AG09319 (cell line): ENCODE measurements at regions not wholly inside any gene's neighbourhood (a gene's known extent, or its start where the extent isn't known, plus 50 kb on each side); places are given as distances from the start of the nearest gene placed in this dataset.
A peak's percentile ranks its signal among the peaks of the same experiment; 100 is the strongest.

ENCODE experiments used
- DNase-seq: peaks from one replicate; pipeline ENCODE4 v3.0.0-alpha.2; 2010; ENCODE audit warnings: low read depth; ENCODE audit errors: extremely low read depth
- TF ChIP-seq, protein P1 (sequence below): IDR thresholded peaks from 2 replicates; pipeline ENCODE4 v1.5.1; 2011; ENCODE audit warnings: low read depth, mild to moderate bottlenecking, inconsistent platforms, low read length, moderate library complexity

DNA sequence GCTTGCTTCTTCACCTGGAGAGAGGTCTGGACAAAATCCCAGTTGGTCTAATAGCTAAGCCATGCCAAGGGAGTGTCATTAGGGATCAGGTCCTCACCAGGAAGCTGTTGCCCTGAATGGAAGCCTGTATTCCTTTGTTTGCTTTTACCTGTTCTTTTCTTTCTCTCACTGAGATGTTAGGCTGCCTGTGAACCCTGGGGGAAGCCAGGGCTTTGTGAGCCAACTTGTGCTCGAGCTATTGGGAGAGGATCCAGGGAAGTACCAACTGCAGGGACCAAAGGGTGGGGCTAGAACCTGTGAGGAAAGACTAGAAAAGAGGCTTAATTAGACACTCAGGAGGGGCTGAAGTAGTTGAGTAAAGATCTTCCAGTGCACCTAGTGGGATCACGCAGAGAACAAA is 451.2 kb upstream of the TLE4 start:
- no peak for DNase-seq

GRCh38 chr9:79120941-79121340 is 450.8 kb upstream of the TLE4 start:
- no peak for DNase-seq
- TF ChIP-seq, protein P1, sequence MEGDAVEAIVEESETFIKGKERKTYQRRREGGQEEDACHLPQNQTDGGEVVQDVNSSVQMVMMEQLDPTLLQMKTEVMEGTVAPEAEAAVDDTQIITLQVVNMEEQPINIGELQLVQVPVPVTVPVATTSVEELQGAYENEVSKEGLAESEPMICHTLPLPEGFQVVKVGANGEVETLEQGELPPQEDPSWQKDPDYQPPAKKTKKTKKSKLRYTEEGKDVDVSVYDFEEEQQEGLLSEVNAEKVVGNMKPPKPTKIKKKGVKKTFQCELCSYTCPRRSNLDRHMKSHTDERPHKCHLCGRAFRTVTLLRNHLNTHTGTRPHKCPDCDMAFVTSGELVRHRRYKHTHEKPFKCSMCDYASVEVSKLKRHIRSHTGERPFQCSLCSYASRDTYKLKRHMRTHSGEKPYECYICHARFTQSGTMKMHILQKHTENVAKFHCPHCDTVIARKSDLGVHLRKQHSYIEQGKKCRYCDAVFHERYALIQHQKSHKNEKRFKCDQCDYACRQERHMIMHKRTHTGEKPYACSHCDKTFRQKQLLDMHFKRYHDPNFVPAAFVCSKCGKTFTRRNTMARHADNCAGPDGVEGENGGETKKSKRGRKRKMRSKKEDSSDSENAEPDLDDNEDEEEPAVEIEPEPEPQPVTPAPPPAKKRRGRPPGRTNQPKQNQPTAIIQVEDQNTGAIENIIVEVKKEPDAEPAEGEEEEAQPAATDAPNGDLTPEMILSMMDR, result no peak

More for the DNA sequence above, 451.2 kb upstream of the TLE4 start:
- TF ChIP-seq, protein P1, result no peak

- no peak for DNase-seq
- TF ChIP-seq, protein P1, result no peak
Measured at GRCh38 chr9:79123415-79123814, 448.4 kb upstream of the TLE4 start.

DNA sequence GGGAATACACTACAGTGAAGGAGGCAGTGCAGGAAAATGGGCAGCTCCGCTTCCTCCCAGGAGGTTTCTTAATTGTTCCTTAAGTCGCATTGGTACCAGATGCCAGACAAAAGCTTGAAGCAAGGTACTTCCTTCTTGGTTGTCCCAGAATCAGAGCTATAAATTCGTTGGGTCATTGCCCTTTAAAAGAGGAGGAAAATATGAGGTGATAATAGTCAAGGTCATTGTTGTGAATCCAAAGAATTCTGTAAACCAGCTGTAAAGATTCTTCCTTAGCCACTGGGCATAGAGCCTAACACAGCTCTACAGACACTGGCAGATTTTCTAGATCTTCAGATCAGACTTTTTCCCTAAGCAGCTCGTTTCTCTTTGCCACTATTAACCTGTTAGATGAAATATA is 444.1 kb upstream of the TLE4 start:
- no peak for DNase-seq
- TF ChIP-seq, protein P1, result no peak

DNA sequence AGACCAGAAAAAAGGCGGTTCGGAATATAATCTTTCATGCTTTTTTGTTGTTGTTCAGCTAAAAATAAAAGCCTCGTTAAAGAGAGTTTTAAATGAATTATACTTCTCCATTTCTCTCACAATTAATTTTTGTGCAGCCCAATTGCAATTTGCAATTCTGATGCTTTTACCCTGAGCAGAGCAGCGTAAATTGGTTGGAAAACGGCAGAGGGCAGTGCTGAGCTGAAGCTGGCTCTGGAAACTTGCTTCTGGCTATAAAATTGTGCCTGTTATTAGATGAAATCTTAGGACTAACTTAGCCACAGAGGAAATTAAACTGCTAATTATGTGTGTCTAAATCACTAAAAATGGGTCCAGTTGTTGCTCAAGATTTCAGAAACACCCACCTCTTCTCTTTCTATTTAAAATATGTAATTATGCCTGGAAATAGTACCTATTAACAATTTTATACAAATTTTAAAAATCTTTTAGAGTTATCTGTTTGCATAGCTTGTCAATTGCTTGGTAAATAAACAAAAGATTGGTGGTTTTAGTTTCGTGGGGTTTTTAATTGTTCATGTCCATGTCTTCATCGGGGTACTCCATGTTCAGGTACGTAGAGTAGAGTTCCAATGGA is 441.8 kb upstream of the TLE4 start:
- TF ChIP-seq, protein P1, result peak; percentile 97
- peak; percentile 24 for DNase-seq

- TF ChIP-seq, protein P1, result no peak
- DNase-seq, result no peak
Measured at GRCh38 chr9:79131246-79131774, 440.5 kb upstream of the TLE4 start.

DNA sequence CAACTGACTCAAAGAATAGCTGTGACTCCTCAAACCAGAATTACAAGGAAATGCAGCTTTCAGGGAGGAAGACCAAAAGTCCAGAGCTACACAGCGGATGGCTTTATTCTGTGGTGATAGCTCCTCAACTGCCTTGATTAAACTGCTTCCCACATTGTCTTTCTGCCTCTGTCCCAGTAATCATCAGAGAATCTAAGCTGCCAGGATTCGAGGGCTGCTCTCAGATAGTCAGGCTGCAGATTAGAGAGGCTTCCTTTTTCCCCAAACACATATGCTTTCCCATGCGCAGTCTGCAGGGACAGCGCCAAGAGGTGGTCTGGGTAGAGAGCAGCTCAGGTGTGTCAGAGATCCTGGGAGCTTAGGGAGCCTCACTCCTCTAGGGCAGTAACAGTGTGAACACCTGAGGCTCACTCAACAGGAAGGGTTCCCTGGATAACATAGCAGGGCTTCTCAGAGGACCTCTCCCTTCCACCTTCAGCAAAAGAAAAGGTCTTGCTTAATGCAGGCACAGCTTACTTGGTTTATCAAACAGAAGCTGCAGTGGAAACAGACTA is 439.9 kb upstream of the TLE4 start:
- no peak for DNase-seq
- TF ChIP-seq, protein P1, result no peak
